ENCODE measurements at regions not wholly inside any gene's neighbourhood (a gene's known extent, or its start where the extent isn't known, plus 50 kb on each side); places are given as distances from the start of the nearest gene placed in this dataset.
A peak's percentile ranks its signal among the peaks of the same experiment; 100 is the strongest.

DNA sequence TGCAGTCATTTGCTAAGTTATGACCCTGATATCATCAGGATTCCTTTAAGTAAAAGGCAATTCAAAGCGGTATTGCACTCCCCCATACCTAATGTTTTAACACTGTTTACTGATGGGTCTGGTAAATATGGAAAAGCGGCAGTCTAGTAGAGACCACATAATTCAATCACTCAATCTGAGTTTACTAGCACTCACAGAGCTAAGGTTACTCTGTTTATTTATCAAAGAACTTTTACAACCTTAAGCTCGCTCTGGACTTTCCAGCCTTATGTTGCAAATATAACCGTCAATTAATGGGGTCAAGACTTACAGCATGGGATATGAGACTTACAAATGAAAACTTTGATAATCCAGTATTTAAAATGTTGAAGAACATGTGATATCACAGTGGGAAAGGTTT is 124.5 kb upstream of the ZCCHC13 start:
- TF ChIP-seq CTCF (IDR thresholded peaks at IDR 0.05; ENCODE audit: extremely low read depth, low read depth, low read length) = no peak
- no peaks in the 10 kb centered on the region for H3K9me3 ChIP-seq (ENCODE audit: low read depth, low read length)
- no peak overlapping the region for H2AFZ ChIP-seq (ENCODE audit: low read length)
- no peak overlapping the region for H3K4me2 ChIP-seq (ENCODE audit: insufficient read depth, low read length)
- no peak overlapping the region for H3K4me3 ChIP-seq (ENCODE audit: insufficient read depth, low read length)
- no peak for DNase-seq (ENCODE audit: insufficient read length, low spot score, missing footprints)
- no peak overlapping the region for H3K27ac ChIP-seq (ENCODE audit: low read depth, low read length)
- H4K20me1 ChIP-seq (ENCODE audit: insufficient read depth, low read length) = no peaks in the 10 kb centered on the region
- peaks cover 3% of the 10 kb centered on the region for H3K4me1 ChIP-seq (ENCODE audit: insufficient read depth, low read length)
- H3K27me3 ChIP-seq (ENCODE audit: insufficient read depth, low read length) = peaks cover 10% of the 10 kb centered on the region
- no peaks in the 10 kb centered on the region for H3K79me2 ChIP-seq (ENCODE audit: insufficient read depth, low read length)
- no peaks in the 10 kb centered on the region for H3K36me3 ChIP-seq (ENCODE audit: insufficient read depth, low read length)

- no peak overlapping the region for H3K4me3 ChIP-seq (ENCODE audit: insufficient read depth, low read length)
- H3K9me3 ChIP-seq (ENCODE audit: low read depth, low read length) = no peaks in the 10 kb centered on the region
- no peaks in the 10 kb centered on the region for H4K20me1 ChIP-seq (ENCODE audit: insufficient read depth, low read length)
- H3K4me2 ChIP-seq (ENCODE audit: insufficient read depth, low read length) = no peak overlapping the region
- H3K36me3 ChIP-seq (ENCODE audit: insufficient read depth, low read length) = no peaks in the 10 kb centered on the region
- peaks cover 3% of the 10 kb centered on the region for H3K4me1 ChIP-seq (ENCODE audit: insufficient read depth, low read length)
- H2AFZ ChIP-seq (ENCODE audit: low read length) = no peak overlapping the region
- H3K27me3 ChIP-seq (ENCODE audit: insufficient read depth, low read length) = peaks cover 10% of the 10 kb centered on the region
- DNase-seq (ENCODE audit: insufficient read length, low spot score, missing footprints) = peak; percentile 11
- H3K79me2 ChIP-seq (ENCODE audit: insufficient read depth, low read length) = no peaks in the 10 kb centered on the region
- no peak overlapping the region for H3K27ac ChIP-seq (ENCODE audit: low read depth, low read length)
- no peak for TF ChIP-seq CTCF (IDR thresholded peaks at IDR 0.05; ENCODE audit: extremely low read depth, low read depth, low read length)
These were observed 124.9 kb upstream of the ZCCHC13 start for GRCh38 chrX:74179071-74179470.

DNA sequence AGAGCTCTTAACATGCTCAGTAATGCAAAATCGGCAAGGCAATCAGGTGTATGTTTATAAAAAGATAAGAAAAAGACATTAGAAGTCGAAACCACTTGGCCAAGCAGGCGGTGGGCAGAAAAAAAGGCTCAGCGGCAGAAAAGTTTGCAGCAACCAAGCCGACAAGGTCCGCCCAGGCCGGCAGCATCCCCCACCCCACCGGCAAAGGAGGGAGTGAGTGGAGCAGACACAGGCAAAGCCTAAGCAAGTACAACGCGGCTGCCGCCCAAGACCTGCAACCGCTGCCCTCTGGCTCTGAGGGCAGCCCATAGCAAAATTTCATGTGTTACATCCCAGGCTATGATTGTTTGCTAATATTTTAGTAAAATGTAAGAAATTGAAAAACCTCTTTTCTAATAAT is 125.4 kb upstream of the ZCCHC13 start:
- no peak overlapping the region for H3K4me2 ChIP-seq (ENCODE audit: insufficient read depth, low read length)
- no peak overlapping the region for H2AFZ ChIP-seq (ENCODE audit: low read length)

DNA sequence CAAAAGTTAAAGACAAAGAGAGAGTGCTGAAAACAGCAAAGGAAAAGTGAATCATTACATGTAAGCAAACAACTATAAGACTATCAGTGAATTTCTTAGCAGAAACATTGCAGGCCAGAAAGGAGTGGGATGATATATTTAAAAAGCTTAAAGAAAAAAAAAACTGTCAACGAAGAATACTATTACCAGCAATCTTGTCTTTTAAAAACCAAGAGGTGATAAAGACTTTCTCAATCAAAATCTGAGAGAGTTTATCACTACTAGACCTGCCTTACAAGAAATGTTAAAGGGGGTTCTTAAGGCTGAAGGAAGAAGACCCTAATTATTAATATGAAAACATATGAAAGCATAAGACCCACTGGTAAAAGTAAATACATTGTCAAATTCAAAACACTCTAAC is 132.5 kb upstream of the ZCCHC13 start:
- no peak overlapping the region for H3K4me2 ChIP-seq (ENCODE audit: insufficient read depth, low read length)
- peaks cover 5% of the 10 kb centered on the region for H3K9me3 ChIP-seq (ENCODE audit: low read depth, low read length)
- no peak for DNase-seq (ENCODE audit: insufficient read length, low spot score, missing footprints)
- no peaks in the 10 kb centered on the region for H4K20me1 ChIP-seq (ENCODE audit: insufficient read depth, low read length)
- H3K36me3 ChIP-seq (ENCODE audit: insufficient read depth, low read length) = no peaks in the 10 kb centered on the region
- no peaks in the 10 kb centered on the region for H3K79me2 ChIP-seq (ENCODE audit: insufficient read depth, low read length)
- no peaks in the 10 kb centered on the region for H3K4me1 ChIP-seq (ENCODE audit: insufficient read depth, low read length)
- H3K27me3 ChIP-seq (ENCODE audit: insufficient read depth, low read length) = no peaks in the 10 kb centered on the region
- no peak overlapping the region for H2AFZ ChIP-seq (ENCODE audit: low read length)
- H3K27ac ChIP-seq (ENCODE audit: low read depth, low read length) = no peak overlapping the region
- TF ChIP-seq CTCF (IDR thresholded peaks at IDR 0.05; ENCODE audit: extremely low read depth, low read depth, low read length) = no peak
- H3K4me3 ChIP-seq (ENCODE audit: insufficient read depth, low read length) = no peak overlapping the region

More for the DNA sequence above, 125.4 kb upstream of the ZCCHC13 start:
- Histone ChIP-seq H3K27me3 (ENCODE audit: insufficient read depth, low read length) (peaks cover 10% of the 10 kb centered on the region), H3K36me3 (ENCODE audit: insufficient read depth, low read length) (no peaks in the 10 kb centered on the region), H3K4me1 (ENCODE audit: insufficient read depth, low read length) (peaks cover 3% of the 10 kb centered on the region), H4K20me1 (ENCODE audit: insufficient read depth, low read length) (no peaks in the 10 kb centered on the region), H3K9me3 (ENCODE audit: low read depth, low read length) (no peaks in the 10 kb centered on the region), H3K4me3 (ENCODE audit: insufficient read depth, low read length) (no peak overlapping the region), H3K27ac (ENCODE audit: low read depth, low read length) (no peak overlapping the region), H3K79me2 (ENCODE audit: insufficient read depth, low read length) (no peaks in the 10 kb centered on the region)
- TF ChIP-seq CTCF (IDR thresholded peaks at IDR 0.05; ENCODE audit: extremely low read depth, low read depth, low read length) = no peak
- DNase-seq (ENCODE audit: insufficient read length, low spot score, missing footprints) = no peak

Data from osteoblast (primary cell).